DND-41 (cell line): ENCODE measurements at regions not wholly inside any gene's neighbourhood (a gene's known extent, or its start where the extent isn't known, plus 50 kb on each side); places are given as distances from the start of the nearest gene placed in this dataset.

Experiments
- ATAC-seq: fragments of 200-7000 bp; cut with Tn5 transposase; 3 replicates; pipeline ENCODE4 v1.9.1; 2021; ENCODE audit warnings: low read depth; ENCODE audit not compliant: insufficient read depth
- DNase-seq: peaks from one replicate; pipeline ENCODE4 v3.0.0-alpha.2; 2020
- H2AFZ ChIP-seq: 2 replicates; pipeline ENCODE4 v1.6.0; 2012; ENCODE audit warnings: low read depth, low read length
- H3K27ac ChIP-seq: 2 replicates; pipeline ENCODE4 v1.5.1; 2012; ENCODE audit warnings: low read length, inconsistent platforms
- H3K27me3 ChIP-seq: fragments of 200-600 bp; sonication (generic); 2 replicates; pipeline ENCODE4 v1.6.0; 2012; ENCODE audit warnings: low read length, mild to moderate bottlenecking, inconsistent platforms; ENCODE audit not compliant: insufficient read depth, poor library complexity
- H3K36me3 ChIP-seq: 2 replicates; pipeline ENCODE4 v1.5.1; 2012; ENCODE audit warnings: low read length, inconsistent platforms; ENCODE audit not compliant: insufficient read depth
- H3K4me1 ChIP-seq: 2 replicates; pipeline ENCODE4 v1.5.1; 2012; ENCODE audit warnings: mild to moderate bottlenecking, low read length; ENCODE audit not compliant: insufficient read depth
- H3K4me2 ChIP-seq: 2 replicates; pipeline ENCODE4 v1.6.0; 2012; ENCODE audit warnings: mild to moderate bottlenecking, moderate library complexity, low read length, inconsistent platforms; ENCODE audit not compliant: insufficient read depth
- H3K4me3 ChIP-seq, 2 experiments: fragments of 200-600 bp in 1 of 2; shearing (Covaris generic) in 1 of 2; 2 replicates each; pipeline ENCODE4 v1.5.1; 2012 to 2016; ENCODE audit warnings: inconsistent platforms in 2 of 2, low read length in 2 of 2, mild to moderate bottlenecking in 2 of 2, low read depth in 1 of 2, moderate library complexity in 1 of 2
- H3K79me2 ChIP-seq: 2 replicates; pipeline ENCODE4 v1.6.0; 2012; ENCODE audit warnings: low read length, inconsistent platforms; ENCODE audit not compliant: insufficient read depth
- H3K9ac ChIP-seq: 2 replicates; pipeline ENCODE4 v1.6.0; 2012; ENCODE audit warnings: low read depth, mild to moderate bottlenecking, inconsistent platforms, low read length, moderate library complexity
- H3K9me3 ChIP-seq: 2 replicates; pipeline ENCODE4 v1.5.1; 2012; ENCODE audit warnings: low read length, moderate library complexity, mild to moderate bottlenecking, inconsistent platforms; ENCODE audit not compliant: insufficient read depth, severe bottlenecking
- H4K20me1 ChIP-seq: 2 replicates; pipeline ENCODE4 v1.6.0; 2012; ENCODE audit warnings: low read length; ENCODE audit not compliant: insufficient read depth
- EZH2 ChIP-seq: IDR thresholded peaks from 3 replicates; pipeline ENCODE4 v1.6.1; 2012; ENCODE audit warnings: borderline replicate concordance, low read depth, mild to moderate bottlenecking, moderate library complexity, low read length, inconsistent platforms; ENCODE audit not compliant: severe bottlenecking
- TF ChIP-seq, protein P1 (sequence below): IDR thresholded peaks from 2 replicates; pipeline ENCODE4 v1.5.1; 2012; ENCODE audit warnings: borderline replicate concordance, low read length, moderate library complexity, mild to moderate bottlenecking; ENCODE audit not compliant: poor library complexity, severe bottlenecking; ENCODE audit errors: extremely low read depth

DNA sequence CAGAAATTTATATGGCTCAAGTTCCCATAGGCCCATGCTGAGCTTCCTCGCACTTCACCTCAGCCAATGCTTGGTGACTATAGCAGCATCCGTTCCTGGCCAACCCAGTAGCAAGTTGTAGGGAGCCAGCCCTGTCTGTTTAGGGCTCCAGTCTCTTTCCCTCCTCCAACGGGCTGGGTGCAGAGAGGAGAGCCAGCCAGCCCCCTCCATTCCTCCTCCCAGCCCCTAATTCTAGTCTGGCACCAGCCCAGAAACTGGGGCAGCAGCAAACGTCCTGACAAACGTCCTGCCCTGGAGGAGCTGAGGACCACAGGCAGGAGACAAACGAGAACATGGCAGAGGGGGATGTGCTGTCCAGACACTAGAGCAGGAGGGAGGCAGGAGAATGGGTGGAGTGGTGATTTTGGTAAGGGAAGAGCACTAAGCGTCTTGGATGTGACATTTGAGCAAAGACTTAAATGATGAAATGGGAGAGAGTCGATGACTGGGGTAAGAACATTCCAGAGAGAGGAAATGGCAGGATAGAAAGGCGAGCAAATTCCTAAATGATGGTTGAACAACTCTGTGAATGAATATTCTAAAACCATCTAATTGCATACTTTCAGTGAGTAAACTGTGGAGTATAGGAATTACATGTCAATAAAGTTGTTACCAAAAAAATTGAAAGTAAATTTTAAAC, 222.5 kb upstream of the DAPK1 start:
- Histone ChIP-seq H2AFZ (no peak overlapping the region), H3K9ac (no peak overlapping the region), H3K27me3 (no peaks in the 10 kb centered on the region), H3K4me1 (no peaks in the 10 kb centered on the region), H4K20me1 (no peaks in the 10 kb centered on the region), H3K9me3 (no peaks in the 10 kb centered on the region), H3K36me3 (no peaks in the 10 kb centered on the region), H3K4me3 (no peak overlapping the region), H3K27ac (no peak overlapping the region), H3K79me2 (no peaks in the 10 kb centered on the region), H3K4me2 (no peak overlapping the region)
- ATAC-seq: no peak
- TF ChIP-seq, protein P1, sequence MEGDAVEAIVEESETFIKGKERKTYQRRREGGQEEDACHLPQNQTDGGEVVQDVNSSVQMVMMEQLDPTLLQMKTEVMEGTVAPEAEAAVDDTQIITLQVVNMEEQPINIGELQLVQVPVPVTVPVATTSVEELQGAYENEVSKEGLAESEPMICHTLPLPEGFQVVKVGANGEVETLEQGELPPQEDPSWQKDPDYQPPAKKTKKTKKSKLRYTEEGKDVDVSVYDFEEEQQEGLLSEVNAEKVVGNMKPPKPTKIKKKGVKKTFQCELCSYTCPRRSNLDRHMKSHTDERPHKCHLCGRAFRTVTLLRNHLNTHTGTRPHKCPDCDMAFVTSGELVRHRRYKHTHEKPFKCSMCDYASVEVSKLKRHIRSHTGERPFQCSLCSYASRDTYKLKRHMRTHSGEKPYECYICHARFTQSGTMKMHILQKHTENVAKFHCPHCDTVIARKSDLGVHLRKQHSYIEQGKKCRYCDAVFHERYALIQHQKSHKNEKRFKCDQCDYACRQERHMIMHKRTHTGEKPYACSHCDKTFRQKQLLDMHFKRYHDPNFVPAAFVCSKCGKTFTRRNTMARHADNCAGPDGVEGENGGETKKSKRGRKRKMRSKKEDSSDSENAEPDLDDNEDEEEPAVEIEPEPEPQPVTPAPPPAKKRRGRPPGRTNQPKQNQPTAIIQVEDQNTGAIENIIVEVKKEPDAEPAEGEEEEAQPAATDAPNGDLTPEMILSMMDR: no peak
- no peak for TF ChIP-seq EZH2
- DNase-seq: no peak

DNA sequence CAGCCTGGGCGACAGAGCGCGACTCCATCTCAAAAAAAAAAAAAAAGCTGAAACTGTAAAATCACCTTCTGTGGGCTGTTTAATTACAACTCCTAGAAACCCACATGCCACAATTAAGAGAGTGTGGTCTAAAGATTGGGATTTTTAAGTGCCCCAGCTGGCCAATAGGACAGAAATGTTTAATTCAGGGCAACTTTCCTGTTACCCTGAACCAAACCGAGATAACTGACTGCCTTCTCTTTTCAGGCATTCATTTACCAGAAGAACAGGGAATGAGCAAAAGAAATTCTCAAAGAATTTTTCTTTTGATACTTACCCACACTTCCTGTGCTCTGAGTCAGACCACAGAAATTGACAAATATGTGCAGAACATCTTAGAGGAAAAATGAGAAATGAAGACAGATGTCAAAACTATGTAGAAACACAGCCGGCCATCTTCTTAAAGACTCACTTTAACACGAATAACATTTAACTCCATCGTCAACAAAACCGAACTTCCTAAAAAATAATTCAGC, 221.3 kb upstream of the DAPK1 start:
- no peak for TF ChIP-seq EZH2
- TF ChIP-seq, protein P1: no peak

DNA sequence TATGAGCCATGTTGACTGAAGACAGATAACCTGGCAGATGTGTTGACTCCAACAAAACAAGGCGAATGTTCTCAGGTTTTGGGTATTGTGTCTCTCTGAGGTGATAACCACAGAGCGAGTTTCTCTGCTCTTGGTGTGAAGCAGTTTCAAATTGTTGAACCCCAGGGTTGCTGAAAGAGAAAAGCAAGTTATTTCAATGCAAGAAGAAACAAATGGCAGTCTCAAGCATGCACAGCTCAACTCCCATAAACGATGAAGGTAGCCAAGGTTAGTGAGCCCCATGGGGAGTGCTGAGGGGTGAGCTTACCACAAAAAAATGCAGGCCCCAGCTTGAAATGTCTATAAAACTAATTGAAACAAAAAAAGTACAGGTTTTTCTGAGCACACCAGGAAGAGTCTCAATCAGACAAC, 220.8 kb upstream of the DAPK1 start:
- Histone ChIP-seq H2AFZ (no peak overlapping the region), H3K27ac (no peak overlapping the region), H4K20me1 (no peaks in the 10 kb centered on the region), H3K9ac (no peak overlapping the region), H3K36me3 (no peaks in the 10 kb centered on the region), H3K9me3 (no peaks in the 10 kb centered on the region), H3K4me3 (no peak overlapping the region), H3K4me1 (no peaks in the 10 kb centered on the region), H3K27me3 (no peaks in the 10 kb centered on the region), H3K4me2 (no peak overlapping the region), H3K79me2 (no peaks in the 10 kb centered on the region)
- ATAC-seq (no peak), DNase-seq (no peak)
- TF ChIP-seq, protein P1: no peak
- TF ChIP-seq EZH2: no peak

More for the DNA sequence above, 221.3 kb upstream of the DAPK1 start:
- no peaks in the 10 kb centered on the region for H3K79me2 ChIP-seq
- no peaks in the 10 kb centered on the region for H3K27me3 ChIP-seq
- no peak overlapping the region for H3K9ac ChIP-seq
- no peaks in the 10 kb centered on the region for H3K9me3 ChIP-seq
- H3K27ac ChIP-seq: no peak overlapping the region
- H3K36me3 ChIP-seq: no peaks in the 10 kb centered on the region
- no peak overlapping the region for H3K4me2 ChIP-seq
- no peak overlapping the region for H2AFZ ChIP-seq
- H3K4me1 ChIP-seq: no peaks in the 10 kb centered on the region
- DNase-seq (no peak), ATAC-seq (no peak)
- no peaks in the 10 kb centered on the region for H4K20me1 ChIP-seq
- H3K4me3 ChIP-seq: no peak overlapping the region
